ENCODE measurements at regions not wholly inside any gene's neighbourhood (a gene's known extent, or its start where the extent isn't known, plus 50 kb on each side); places are given as distances from the start of the nearest gene placed in this dataset.

- TF ChIP-seq CTCF (IDR thresholded peaks at IDR 0.05) (no peak), POLR2A (IDR thresholded peaks at IDR 0.05) (no peak), POLR2AphosphoS5 (IDR thresholded peaks at IDR 0.05) (no peak)
These were observed 292.1 kb downstream of the ZEB1 start for GRCh38 chr10:31611161-31611560.
